BJ (cell line): ENCODE measurements at regions not wholly inside any gene's neighbourhood (a gene's known extent, or its start where the extent isn't known, plus 50 kb on each side); places are given as distances from the start of the nearest gene placed in this dataset.

Experiments
- CTCF ChIA-PET: fragments of 350-600 bp; formaldehyde crosslinking; extraction: SDS; loops from one replicate; lab custom pipeline; 2021; ENCODE audit warnings: antibody characterized with exemption, inconsistent platforms; lab: Yijun Ruan, JAX
- POLR2A ChIA-PET: fragments of 300-600 bp; sonication (Branson Sonifier 250); formaldehyde crosslinking; extraction: SDS; loops from one replicate; lab custom pipeline; 2021; ENCODE audit warnings: antibody characterized with exemption; lab: Charles Lee
- DNase-seq: peaks from one replicate; pipeline ENCODE4 v3.0.0-alpha.2; 2011; ENCODE audit warnings: low read depth
- H3K27me3 ChIP-seq: 2 replicates; pipeline ENCODE4 v1.6.0; 2011; ENCODE audit warnings: low read length; ENCODE audit not compliant: control insufficient read depth, insufficient read depth
- H3K36me3 ChIP-seq: 2 replicates; pipeline ENCODE4 v1.5.1; 2011; ENCODE audit warnings: low read length; ENCODE audit not compliant: control insufficient read depth, insufficient read depth
- H3K4me3 ChIP-seq: 2 replicates; pipeline ENCODE4 v1.5.1; 2011; ENCODE audit warnings: low read depth, mild to moderate bottlenecking, control low read depth, low read length
- CTCF ChIP-seq: IDR thresholded peaks from 2 replicates; pipeline ENCODE4 v1.5.1; 2011; ENCODE audit warnings: low read depth, mild to moderate bottlenecking, control low read depth, inconsistent platforms, low read length, moderate library complexity; ENCODE audit not compliant: insufficient read depth

GRCh38 chr6:169903122-169903521 is 151.7 kb downstream of the ERMARD start:
- Histone ChIP-seq H3K4me3 (no peak overlapping the region), H3K27me3 (no peaks in the 10 kb centered on the region), H3K36me3 (no peaks in the 10 kb centered on the region)
- no peak for DNase-seq
- no peak for TF ChIP-seq CTCF
- CTCF ChIA-PET: no interaction called here
- POLR2A ChIA-PET: no interaction called here

- no peak for TF ChIP-seq CTCF
- CTCF ChIA-PET: no interaction called here
- no peaks in the 10 kb centered on the region for H3K36me3 ChIP-seq
- H3K27me3 ChIP-seq: no peaks in the 10 kb centered on the region
- POLR2A ChIA-PET: no interaction called here
- H3K4me3 ChIP-seq: no peak overlapping the region
- DNase-seq: no peak
These were observed 151.2 kb downstream of the ERMARD start for GRCh38 chr6:169902604-169903003.

DNA sequence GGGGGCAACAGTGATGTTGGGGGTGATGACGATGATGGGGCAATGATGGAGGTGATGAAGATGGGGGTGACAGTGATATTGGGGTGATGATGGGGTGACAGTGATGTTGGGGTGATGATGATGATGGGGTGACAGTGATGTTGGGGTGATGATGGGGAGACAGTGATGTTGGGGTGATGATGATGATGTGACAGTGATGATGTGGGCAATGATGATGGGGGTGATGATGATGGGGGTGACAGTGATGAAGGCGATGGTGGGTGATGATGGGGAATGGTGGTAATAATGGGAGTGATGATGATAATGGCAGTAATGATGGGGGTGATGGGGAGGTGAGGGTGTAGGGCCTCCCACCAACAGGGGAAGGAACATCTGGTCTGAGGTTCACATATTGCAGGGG is 150.6 kb downstream of the ERMARD start:
- ChIA-PET CTCF (no interaction called here), POLR2A (no interaction called here)
- no peaks in the 10 kb centered on the region for H3K36me3 ChIP-seq
- no peak for TF ChIP-seq CTCF
- H3K4me3 ChIP-seq: no peak overlapping the region
- no peak for DNase-seq
- no peaks in the 10 kb centered on the region for H3K27me3 ChIP-seq

DNA sequence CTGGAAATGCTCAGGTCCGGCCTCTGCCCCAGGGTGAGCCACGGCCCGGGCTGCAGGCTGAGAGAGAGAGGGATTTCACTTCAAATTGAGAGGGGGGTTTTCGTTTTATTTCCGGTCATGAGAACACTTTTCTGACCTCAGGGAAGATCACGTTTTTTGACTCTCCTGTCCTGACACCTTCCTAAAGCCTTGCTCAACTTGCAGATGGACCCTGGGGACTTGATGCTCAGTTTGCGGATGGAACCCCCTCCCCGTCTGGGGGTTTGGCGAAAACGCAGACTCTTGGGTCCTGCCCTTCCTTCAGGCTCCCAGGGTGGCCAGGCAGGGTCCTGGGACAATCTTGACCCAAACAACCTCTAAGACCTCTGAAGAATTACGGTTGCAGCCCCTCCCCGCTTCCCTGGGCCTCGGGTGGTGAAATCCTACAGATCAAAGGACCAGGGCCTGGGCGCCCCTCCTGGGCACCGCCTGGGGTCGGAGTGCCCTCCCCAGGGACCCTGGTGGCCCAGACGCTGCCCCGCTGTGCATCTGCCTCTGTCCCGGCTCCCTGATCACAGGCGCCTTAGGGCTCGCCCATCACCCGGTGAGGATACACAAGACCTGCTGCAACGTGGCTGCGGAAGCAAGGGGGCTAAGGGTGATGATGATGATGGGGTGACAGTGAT is 148.2 kb downstream of the ERMARD start:
- TF ChIP-seq CTCF: no peak
- POLR2A ChIA-PET: no interaction called here
- H3K36me3 ChIP-seq: no peaks in the 10 kb centered on the region
- H3K27me3 ChIP-seq: no peaks in the 10 kb centered on the region
- CTCF ChIA-PET: no interaction called here
- no peak for DNase-seq
- H3K4me3 ChIP-seq: no peak overlapping the region

GRCh38 chr6:169898788-169899480 is 147.5 kb downstream of the ERMARD start:
- Histone ChIP-seq H3K4me3 (no peak overlapping the region), H3K36me3 (no peaks in the 10 kb centered on the region), H3K27me3 (no peaks in the 10 kb centered on the region)
- ChIA-PET CTCF (no interaction called here), POLR2A (no interaction called here)
- no peak for DNase-seq
- no peak for TF ChIP-seq CTCF
